GM18526 (cell line): ENCODE measurements at regions not wholly inside any gene's neighbourhood (a gene's known extent, or its start where the extent isn't known, plus 50 kb on each side); places are given as distances from the start of the nearest gene placed in this dataset.

Experiments used
- POLR2A ChIP-seq: IDR thresholded peaks from 3 replicates; pipeline ENCODE4 v1.6.1; 2011; ENCODE audit not compliant: insufficient read length; ENCODE audit errors: extremely low read depth

- no peak for TF ChIP-seq POLR2A
Observed at GRCh38 chr7:155225516-155225915, 72.2 kb upstream of the INSIG1 start.

GRCh38 chr7:155226261-155227003, 71.2 kb upstream of the INSIG1 start:
- no peak for TF ChIP-seq POLR2A

- no peak for TF ChIP-seq POLR2A
Observed at GRCh38 chr7:155227004-155227787, 70.5 kb upstream of the INSIG1 start.

DNA sequence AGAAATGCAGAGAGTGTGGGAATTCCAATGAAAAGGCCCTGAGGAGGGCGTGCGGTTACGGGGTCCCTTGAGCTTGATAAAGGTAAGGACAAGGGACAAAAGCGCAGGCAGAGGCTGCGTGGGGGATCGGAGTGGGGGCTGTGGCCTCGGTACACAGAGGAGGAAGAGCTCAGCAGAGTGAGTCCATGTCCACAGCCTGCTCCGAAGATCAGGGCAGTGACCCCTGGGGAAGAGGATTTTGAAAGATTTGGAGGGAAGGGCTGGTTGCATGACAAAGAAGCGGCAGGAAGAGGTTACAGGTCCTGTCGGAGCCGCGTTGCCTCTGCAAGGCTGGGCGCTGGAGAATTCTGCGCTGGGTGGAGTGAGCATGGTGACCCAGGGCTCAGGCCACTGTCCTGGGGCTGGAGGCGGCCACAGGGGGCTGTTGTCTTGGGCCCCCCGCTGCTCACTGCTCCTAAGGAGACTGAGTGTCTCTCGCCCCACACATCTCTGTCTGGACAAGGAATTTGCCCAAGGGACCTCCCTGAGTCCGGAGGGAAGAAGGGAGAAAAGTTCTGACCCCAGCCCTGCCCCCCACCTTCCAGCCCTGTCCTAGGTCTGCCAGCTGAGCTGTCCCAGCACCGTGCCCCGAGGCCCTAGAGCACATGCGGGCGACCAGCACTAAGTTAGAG, 69.8 kb upstream of the INSIG1 start:
- no peak for TF ChIP-seq POLR2A

GRCh38 chr7:155228459-155228845, 69.2 kb upstream of the INSIG1 start:
- no peak for TF ChIP-seq POLR2A

GRCh38 chr7:155228894-155229293, 68.8 kb upstream of the INSIG1 start:
- TF ChIP-seq POLR2A: no peak

DNA sequence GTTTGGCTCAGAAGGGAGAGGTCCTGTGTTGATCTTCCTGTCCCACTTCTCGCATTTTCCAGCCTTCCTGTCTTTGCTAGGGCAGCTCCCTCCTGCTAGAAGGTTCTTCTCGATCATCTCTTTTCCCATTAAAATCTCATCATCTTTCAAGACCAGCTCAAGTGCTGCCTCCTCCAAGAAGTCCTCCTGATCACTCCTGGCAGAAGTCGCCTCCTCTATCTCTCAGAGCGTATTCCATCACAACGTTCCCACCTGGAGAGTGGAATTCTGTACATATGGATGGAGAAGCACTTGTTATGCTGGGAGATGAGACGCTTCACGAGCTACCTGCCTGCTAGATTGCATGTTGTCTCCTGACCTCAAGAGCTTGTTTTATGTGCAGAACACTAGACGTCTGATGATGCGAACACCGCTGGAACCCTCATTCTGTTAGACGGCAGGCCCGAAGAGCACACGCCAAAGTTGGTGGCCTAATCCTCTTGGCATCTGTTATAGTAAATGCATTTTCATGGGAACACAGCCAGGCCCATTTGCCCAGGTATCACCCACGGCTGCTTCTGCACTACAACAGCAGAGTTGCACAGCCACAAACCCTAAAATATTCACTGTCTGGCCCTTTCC, 68.0 kb upstream of the INSIG1 start:
- no peak for TF ChIP-seq POLR2A

DNA sequence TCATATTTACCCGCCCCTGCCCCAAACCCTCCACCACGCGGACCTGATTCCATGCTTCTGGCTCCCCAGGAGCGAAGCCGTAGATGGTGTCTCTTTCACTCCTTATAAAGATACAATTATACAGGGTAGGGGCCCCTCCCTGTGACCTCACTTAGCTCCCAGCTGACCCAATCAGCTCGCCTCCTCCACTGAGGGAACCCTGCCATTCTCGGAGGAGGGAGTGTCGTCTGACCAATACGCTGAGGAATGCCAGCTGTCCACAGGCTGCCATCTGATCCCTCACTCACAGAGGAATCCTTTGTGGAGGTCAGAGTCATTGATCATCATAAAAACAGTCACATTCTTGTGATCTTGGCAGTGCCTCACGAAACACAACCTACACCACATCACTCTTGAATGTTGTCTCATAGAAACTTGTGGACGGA, 67.5 kb upstream of the INSIG1 start:
- no peak for TF ChIP-seq POLR2A

- TF ChIP-seq POLR2A: no peak
Observed at GRCh38 chr7:155231241-155231800, 66.4 kb upstream of the INSIG1 start.

- TF ChIP-seq POLR2A: no peak
Observed at GRCh38 chr7:155231941-155232340, 65.7 kb upstream of the INSIG1 start.

- no peak for TF ChIP-seq POLR2A
Observed at GRCh38 chr7:155232911-155233310, 64.8 kb upstream of the INSIG1 start.

DNA sequence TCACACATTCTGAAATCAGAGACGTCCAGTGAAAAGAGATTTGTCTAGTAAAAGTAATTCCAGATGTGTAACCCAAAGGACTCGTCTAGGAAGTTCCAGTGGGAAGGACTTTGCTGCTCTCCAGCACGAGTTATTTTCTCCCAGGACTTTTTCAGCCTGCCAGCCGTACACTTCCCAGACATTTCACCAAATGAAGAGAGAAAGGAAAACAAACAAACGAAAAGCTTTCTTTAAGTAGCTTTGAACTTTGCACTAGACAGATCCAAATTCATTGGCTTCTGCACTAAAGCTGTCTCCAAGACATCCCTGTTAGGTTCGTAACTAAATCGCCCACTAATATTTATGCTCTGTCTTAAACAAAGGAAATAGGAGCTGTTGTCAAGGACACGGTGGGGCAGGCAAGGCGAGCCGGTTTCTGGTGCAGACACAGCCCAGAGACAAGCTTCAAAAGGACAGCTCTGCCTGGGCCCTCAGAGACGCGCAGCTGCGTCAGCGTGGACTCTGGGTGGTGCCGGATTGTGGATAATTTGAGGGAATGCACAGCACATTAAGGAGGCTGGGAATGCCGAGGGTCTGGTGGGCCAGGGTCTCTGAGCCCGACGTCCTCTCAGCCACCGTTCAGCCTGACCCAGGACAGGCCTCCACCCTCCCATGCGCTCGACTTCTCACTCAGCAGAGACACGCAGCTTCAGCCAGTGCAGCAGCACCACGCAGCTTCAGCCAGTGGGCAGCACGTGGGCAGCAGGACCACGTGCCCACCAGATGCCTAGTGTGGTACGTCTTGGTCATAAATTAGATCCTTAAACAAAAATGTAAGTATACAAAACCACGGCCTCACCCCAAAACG, 64.1 kb upstream of the INSIG1 start:
- TF ChIP-seq POLR2A: no peak

DNA sequence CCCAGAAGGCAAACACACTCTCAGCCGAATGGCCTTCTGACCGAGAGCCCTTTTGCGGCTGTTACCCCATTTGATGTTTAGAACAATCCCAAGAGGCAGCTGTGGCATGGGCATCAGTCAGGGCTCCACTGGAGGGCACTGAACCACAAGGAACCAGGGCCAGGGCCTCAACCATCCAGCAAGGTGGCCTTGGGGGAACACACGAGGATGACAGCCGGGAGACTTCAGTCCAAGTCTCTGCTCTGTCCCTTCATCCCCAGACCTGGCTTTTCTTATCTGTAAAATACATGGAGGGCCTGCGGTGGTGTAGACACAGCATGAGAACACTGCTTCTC, 63.6 kb upstream of the INSIG1 start:
- no peak for TF ChIP-seq POLR2A
